ENCODE measurements at regions not wholly inside any gene's neighbourhood (a gene's known extent, or its start where the extent isn't known, plus 50 kb on each side); places are given as distances from the start of the nearest gene placed in this dataset.

GRCh38 chr1:88043834-88044233, 640.2 kb upstream of the PKN2 start:
- H3K36me3 Mint-ChIP-seq (ENCODE audit: low read depth) = no peaks in the 10 kb centered on the region
- no peaks in the 10 kb centered on the region for H3K4me1 Mint-ChIP-seq (ENCODE audit: low read depth)
- H3K27me3 Mint-ChIP-seq = no peaks in the 10 kb centered on the region
- intact Hi-C loops (cut with micrococcal nuclease) = no loop called here
- peaks cover 14% of the 10 kb centered on the region for H3K9me3 Mint-ChIP-seq
- no peak overlapping the region for H3K27ac Mint-ChIP-seq
- H3K4me3 Mint-ChIP-seq = no peak overlapping the region

- Mint-ChIP-seq H3K9me3 (no peaks in the 10 kb centered on the region), H3K4me1 (ENCODE audit: low read depth) (no peaks in the 10 kb centered on the region), H3K27me3 (no peaks in the 10 kb centered on the region), H3K4me3 (no peak overlapping the region), H3K27ac (no peak overlapping the region), H3K36me3 (ENCODE audit: low read depth) (no peaks in the 10 kb centered on the region)
- intact Hi-C loops (cut with micrococcal nuclease) = no loop called here
Observed at GRCh38 chr1:88052167-88052566, 631.9 kb upstream of the PKN2 start.

GRCh38 chr1:88053065-88053464, 631.0 kb upstream of the PKN2 start:
- no peaks in the 10 kb centered on the region for H3K36me3 Mint-ChIP-seq (ENCODE audit: low read depth)
- H3K9me3 Mint-ChIP-seq = no peaks in the 10 kb centered on the region
- no peaks in the 10 kb centered on the region for H3K4me1 Mint-ChIP-seq (ENCODE audit: low read depth)
- no peak overlapping the region for H3K4me3 Mint-ChIP-seq
- no peaks in the 10 kb centered on the region for H3K27me3 Mint-ChIP-seq
- intact Hi-C loops (cut with micrococcal nuclease) = no loop called here
- H3K27ac Mint-ChIP-seq = no peak overlapping the region

- Mint-ChIP-seq H3K27me3 (no peaks in the 10 kb centered on the region), H3K36me3 (ENCODE audit: low read depth) (no peaks in the 10 kb centered on the region), H3K4me1 (ENCODE audit: low read depth) (no peaks in the 10 kb centered on the region), H3K27ac (no peak overlapping the region), H3K4me3 (no peak overlapping the region), H3K9me3 (no peaks in the 10 kb centered on the region)
- intact Hi-C loops (cut with micrococcal nuclease) = no loop called here
Observed at GRCh38 chr1:88056881-88057280, 627.2 kb upstream of the PKN2 start.

GRCh38 chr1:88058205-88058604, 625.9 kb upstream of the PKN2 start:
- no peaks in the 10 kb centered on the region for H3K4me1 Mint-ChIP-seq (ENCODE audit: low read depth)
- no peak overlapping the region for H3K27ac Mint-ChIP-seq
- H3K27me3 Mint-ChIP-seq = no peaks in the 10 kb centered on the region
- no peak overlapping the region for H3K4me3 Mint-ChIP-seq
- H3K36me3 Mint-ChIP-seq (ENCODE audit: low read depth) = no peaks in the 10 kb centered on the region
- intact Hi-C loops (cut with micrococcal nuclease) = no loop called here
- no peaks in the 10 kb centered on the region for H3K9me3 Mint-ChIP-seq

- intact Hi-C loops (cut with micrococcal nuclease) = loop anchor here (5.0 kb wide), 2 partner anchors 768 to 928 kb away; no protein-coding TSS in a partner anchor
- no peak overlapping the region for H3K4me3 Mint-ChIP-seq
- H3K9me3 Mint-ChIP-seq = no peaks in the 10 kb centered on the region
- H3K36me3 Mint-ChIP-seq (ENCODE audit: low read depth) = no peaks in the 10 kb centered on the region
- H3K27ac Mint-ChIP-seq = no peak overlapping the region
- H3K4me1 Mint-ChIP-seq (ENCODE audit: low read depth) = no peaks in the 10 kb centered on the region
- H3K27me3 Mint-ChIP-seq = no peaks in the 10 kb centered on the region
Observed at GRCh38 chr1:88060112-88060673, 623.9 kb upstream of the PKN2 start.

GRCh38 chr1:88060750-88061491, 623.2 kb upstream of the PKN2 start:
- Mint-ChIP-seq H3K4me1 (ENCODE audit: low read depth) (no peaks in the 10 kb centered on the region), H3K36me3 (ENCODE audit: low read depth) (no peaks in the 10 kb centered on the region), H3K4me3 (no peak overlapping the region), H3K27ac (no peak overlapping the region), H3K27me3 (no peaks in the 10 kb centered on the region), H3K9me3 (no peaks in the 10 kb centered on the region)
- intact Hi-C loops (cut with micrococcal nuclease) = loop anchor here (5.0 kb wide), 2 partner anchors 769 to 929 kb away; no protein-coding TSS in a partner anchor

- H3K27me3 Mint-ChIP-seq = no peaks in the 10 kb centered on the region
- no peak overlapping the region for H3K4me3 Mint-ChIP-seq
- intact Hi-C loops (cut with micrococcal nuclease) = loop anchor here (5.0 kb wide), 2 partner anchors 769 to 929 kb away; no protein-coding TSS in a partner anchor
- H3K4me1 Mint-ChIP-seq (ENCODE audit: low read depth) = no peaks in the 10 kb centered on the region
- no peaks in the 10 kb centered on the region for H3K36me3 Mint-ChIP-seq (ENCODE audit: low read depth)
- H3K27ac Mint-ChIP-seq = no peak overlapping the region
- H3K9me3 Mint-ChIP-seq = no peaks in the 10 kb centered on the region
Observed at GRCh38 chr1:88061492-88062177, 622.4 kb upstream of the PKN2 start.

GRCh38 chr1:88062650-88063153, 621.4 kb upstream of the PKN2 start:
- Mint-ChIP-seq H3K4me1 (ENCODE audit: low read depth) (no peaks in the 10 kb centered on the region), H3K27ac (no peak overlapping the region), H3K27me3 (no peaks in the 10 kb centered on the region), H3K9me3 (no peaks in the 10 kb centered on the region), H3K36me3 (ENCODE audit: low read depth) (no peaks in the 10 kb centered on the region), H3K4me3 (no peak overlapping the region)
- intact Hi-C loops (cut with micrococcal nuclease) = loop anchor here (5.0 kb wide), 2 partner anchors 770 to 930 kb away; no protein-coding TSS in a partner anchor

- no peak overlapping the region for H3K4me3 Mint-ChIP-seq
- no peak overlapping the region for H3K27ac Mint-ChIP-seq
- H3K9me3 Mint-ChIP-seq = no peaks in the 10 kb centered on the region
- no peaks in the 10 kb centered on the region for H3K27me3 Mint-ChIP-seq
- no peaks in the 10 kb centered on the region for H3K4me1 Mint-ChIP-seq (ENCODE audit: low read depth)
- intact Hi-C loops (cut with micrococcal nuclease) = loop anchor here (5.0 kb wide), 2 partner anchors 771 to 931 kb away; no protein-coding TSS in a partner anchor
- no peaks in the 10 kb centered on the region for H3K36me3 Mint-ChIP-seq (ENCODE audit: low read depth)
Observed at GRCh38 chr1:88063605-88064004, 620.5 kb upstream of the PKN2 start.

GRCh38 chr1:88068407-88068960, 615.6 kb upstream of the PKN2 start:
- H3K4me1 Mint-ChIP-seq (ENCODE audit: low read depth) = no peaks in the 10 kb centered on the region
- H3K27ac Mint-ChIP-seq = no peak overlapping the region
- no peaks in the 10 kb centered on the region for H3K9me3 Mint-ChIP-seq
- H3K27me3 Mint-ChIP-seq = no peaks in the 10 kb centered on the region
- no peak overlapping the region for H3K4me3 Mint-ChIP-seq
- intact Hi-C loops (cut with micrococcal nuclease) = no loop called here
- H3K36me3 Mint-ChIP-seq (ENCODE audit: low read depth) = no peaks in the 10 kb centered on the region

GRCh38 chr1:88070956-88071355, 613.1 kb upstream of the PKN2 start:
- no peak overlapping the region for H3K27ac Mint-ChIP-seq

GRCh38 chr1:88074661-88075060, 609.4 kb upstream of the PKN2 start:
- peaks cover 6% of the 10 kb centered on the region for H3K4me1 Mint-ChIP-seq (ENCODE audit: low read depth)
- H3K36me3 Mint-ChIP-seq (ENCODE audit: low read depth) = no peaks in the 10 kb centered on the region
- no peak overlapping the region for H3K27ac Mint-ChIP-seq
- no peak overlapping the region for H3K4me3 Mint-ChIP-seq
- intact Hi-C loops (cut with micrococcal nuclease) = no loop called here
- no peaks in the 10 kb centered on the region for H3K9me3 Mint-ChIP-seq
- H3K27me3 Mint-ChIP-seq = no peaks in the 10 kb centered on the region

More at GRCh38 chr1:88070956-88071355, 613.1 kb upstream of the PKN2 start:
- Mint-ChIP-seq H3K4me3 (no peak overlapping the region), H3K4me1 (ENCODE audit: low read depth) (peaks cover 5% of the 10 kb centered on the region), H3K27me3 (no peaks in the 10 kb centered on the region), H3K9me3 (no peaks in the 10 kb centered on the region), H3K36me3 (ENCODE audit: low read depth) (no peaks in the 10 kb centered on the region)
- intact Hi-C loops (cut with micrococcal nuclease) = no loop called here

GRCh38 chr1:88075813-88076212, 608.3 kb upstream of the PKN2 start:
- Mint-ChIP-seq H3K4me1 (ENCODE audit: low read depth) (peaks cover 6% of the 10 kb centered on the region), H3K27me3 (no peaks in the 10 kb centered on the region), H3K27ac (no peak overlapping the region), H3K9me3 (no peaks in the 10 kb centered on the region), H3K4me3 (no peak overlapping the region), H3K36me3 (ENCODE audit: low read depth) (no peaks in the 10 kb centered on the region)
- intact Hi-C loops (cut with micrococcal nuclease) = no loop called here

Measured in dendritic cell treated with granulocyte-macrophage colony-stimulating factor and Interleukin-4, amounts not matched to agents 40 ng/mL and 50 ng/mL, for 4 days (primary cell).